HG02884 (cell line): ENCODE measurements at regions not wholly inside any gene's neighbourhood (a gene's known extent, or its start where the extent isn't known, plus 50 kb on each side); places are given as distances from the start of the nearest gene placed in this dataset.

ENCODE experiments used
- ATAC-seq: cut with Tn5 transposase; IDR thresholded peaks from one replicate; pipeline ENCODE4 v1.9.1; 2021; ENCODE audit warnings: mild to moderate bottlenecking, moderate library complexity; ENCODE audit not compliant: unreplicated experiment

DNA sequence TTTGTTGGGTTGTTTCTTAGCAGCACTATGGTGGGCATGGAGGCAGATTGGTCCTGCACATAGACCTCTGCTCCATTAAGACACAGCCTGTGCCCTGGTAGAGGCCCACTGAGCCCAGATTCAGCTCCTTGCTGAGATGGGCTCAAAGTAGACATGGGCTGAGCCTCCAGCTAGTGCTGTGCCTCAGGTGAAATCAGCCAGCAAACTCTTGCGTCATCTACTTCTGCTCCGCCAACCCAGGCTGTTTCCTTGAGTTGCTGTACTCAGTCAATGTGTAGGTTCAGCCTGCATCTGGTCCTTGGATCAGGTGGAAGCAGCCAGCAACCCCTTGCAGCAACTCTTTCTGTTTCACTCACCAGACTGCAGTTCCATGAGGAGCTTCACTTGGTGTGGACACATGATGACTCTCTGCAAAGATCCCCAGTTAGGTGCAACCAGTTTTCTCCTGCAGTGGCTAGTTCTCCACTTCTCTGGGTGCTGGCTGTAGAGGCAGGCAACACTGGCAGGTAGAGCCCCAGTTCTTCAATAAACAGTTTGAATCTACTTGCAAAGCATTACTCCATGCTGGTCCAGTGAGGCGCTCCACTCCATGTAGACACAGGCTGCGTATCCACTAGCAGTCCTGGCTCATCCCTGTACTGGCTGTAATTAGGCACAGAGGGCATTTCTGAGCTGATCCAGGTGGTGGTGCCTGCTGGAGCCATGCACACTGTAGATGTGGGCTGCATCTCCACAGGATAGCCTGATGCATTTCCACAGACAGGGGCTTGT lies 199.0 kb upstream of the MAMLD1 start:
- no peak for ATAC-seq

DNA sequence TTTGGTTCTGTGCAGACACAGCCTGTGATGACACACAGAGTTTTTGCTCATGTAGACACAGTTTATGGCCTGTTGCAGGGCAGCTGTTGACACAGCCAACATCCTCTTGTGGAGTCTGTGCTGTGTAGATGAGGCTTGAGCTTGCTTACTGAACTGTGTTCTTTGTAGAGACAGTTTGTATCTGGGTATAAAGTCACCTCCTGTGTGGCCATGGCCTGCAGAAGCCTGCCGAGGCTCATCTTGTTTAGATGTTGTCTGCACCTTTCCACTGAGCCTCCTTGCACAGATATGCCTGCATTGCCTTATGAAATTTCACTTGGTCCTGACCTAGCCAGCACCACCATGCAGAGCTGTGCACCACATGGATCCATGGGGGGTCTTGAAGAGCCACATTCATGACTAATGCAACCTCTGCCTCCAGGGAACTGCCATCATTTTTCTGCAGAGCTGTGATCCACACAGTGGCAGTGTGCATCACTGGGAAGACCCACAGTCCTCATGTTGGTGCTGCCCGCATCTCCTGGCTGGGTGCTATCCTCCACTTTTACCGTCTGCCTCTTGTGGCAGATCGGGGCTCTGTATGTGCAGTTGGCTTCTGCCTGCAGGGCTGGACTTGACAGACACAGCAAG lies 198.0 kb upstream of the MAMLD1 start:
- no peak for ATAC-seq

DNA sequence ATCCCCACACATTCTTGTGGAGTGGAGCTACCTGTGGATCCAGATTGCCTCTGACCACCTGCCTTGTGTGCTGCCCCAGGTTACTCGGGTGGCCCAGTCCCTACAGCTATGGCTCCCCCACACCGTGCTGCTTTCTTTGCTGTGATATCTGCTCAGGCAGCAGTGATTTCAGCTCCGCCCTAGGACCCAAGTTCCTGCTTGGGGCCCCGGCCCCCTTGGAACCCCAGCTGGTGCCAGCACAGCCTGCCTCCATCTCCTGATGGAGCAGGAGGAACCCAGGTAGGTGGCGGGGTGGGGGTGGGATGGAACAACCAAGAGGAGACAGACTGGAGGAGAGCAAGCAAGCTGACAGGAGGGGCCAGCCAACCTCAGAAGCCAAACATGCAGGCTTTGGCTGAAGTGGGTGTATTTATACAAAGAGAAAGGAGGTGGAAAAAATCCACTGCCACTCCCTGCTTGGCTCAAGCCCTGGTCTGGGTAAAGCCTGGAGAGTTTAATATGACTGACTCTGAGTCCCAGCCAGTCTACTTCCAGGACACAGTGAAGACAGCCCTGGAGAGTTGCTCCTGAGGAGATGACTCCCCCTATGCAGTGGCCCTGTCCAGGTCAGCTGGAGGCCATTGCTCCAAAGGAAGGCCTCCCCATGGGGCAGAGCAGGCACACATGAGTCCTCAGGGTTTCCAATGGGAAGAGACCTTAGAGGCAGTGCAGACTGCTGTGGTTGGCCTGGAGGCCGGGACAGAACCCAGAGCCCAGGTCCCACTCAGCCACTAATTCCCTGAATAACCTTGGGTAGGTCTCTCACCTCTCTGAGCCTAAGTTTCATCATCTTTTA lies 197.1 kb upstream of the MAMLD1 start:
- ATAC-seq, result no peak

DNA sequence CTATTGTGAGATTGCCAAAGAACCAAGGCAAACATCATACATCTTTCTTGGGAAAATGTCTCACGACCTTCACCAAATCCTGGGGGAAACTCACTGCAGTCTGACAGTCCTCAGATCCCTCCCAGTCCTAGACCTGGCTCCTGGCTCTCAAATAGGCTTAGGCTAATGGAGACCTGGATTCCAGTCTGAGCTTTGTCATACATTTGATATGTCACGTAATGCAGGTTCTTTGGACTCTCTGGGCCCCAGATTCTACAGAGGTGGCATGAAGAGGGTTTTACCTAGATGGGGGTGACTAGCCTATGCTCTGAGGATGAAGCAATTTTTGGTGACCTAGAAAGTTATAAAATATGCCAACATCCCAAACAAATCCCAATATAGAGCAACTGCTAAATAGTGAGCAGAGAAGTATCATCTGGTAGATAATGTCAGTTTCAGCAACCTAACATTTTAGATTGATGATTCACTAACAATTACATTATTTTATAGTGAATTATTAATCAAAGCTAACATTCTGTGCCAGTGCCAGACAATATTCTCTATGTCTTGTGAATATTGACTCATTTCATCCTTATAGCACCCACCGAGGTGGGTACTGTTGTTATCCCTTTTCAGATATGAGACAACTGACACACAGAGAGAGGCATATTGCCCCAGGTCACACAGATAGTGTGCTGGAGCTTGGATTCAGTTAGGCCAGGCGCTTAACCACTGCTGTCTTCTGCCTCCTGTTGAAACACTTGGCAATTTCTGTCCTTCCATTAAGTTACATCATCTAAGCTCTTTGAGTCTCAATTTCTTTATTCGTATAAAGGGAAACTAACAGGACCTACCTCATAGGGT lies 195.4 kb upstream of the MAMLD1 start:
- ATAC-seq, result no peak

DNA sequence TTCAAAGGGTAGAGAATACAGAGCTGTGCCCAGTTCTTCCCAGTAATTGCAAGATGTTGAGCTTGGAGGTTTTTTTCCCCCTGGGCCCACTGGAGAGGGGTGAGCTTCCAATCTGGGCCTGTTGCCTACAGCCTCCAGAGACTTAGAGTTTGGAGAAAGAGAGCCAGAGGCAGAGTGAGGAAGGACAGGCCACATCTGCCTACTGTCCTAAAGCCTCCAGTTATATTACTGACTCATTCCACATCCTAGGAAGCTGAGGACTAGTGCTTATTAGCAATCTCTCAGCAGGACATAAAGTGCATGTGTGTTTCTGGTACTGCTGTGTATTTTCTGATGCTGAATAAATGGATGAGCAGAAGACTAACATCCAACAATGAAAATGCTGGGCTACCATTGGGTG lies 181.0 kb upstream of the MAMLD1 start:
- no peak for ATAC-seq

DNA sequence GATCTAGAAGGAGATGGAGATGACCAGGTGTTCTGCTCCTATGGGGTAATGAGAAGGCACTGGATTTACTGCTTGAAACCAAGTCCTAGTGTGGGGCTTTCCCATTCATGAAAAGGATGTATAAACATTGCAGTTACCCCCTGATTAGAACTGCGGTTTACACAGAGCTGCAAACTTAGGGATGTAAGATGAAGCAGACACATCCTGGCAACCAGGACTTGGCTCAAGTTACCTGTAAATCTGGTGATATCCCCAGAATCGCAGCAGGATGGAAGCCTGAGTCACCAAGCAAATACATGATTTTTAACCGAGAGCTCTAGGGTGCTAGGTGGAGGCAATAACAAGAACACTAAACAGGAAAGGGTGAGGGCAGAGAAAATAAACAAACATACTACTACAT lies 178.6 kb upstream of the MAMLD1 start:
- ATAC-seq, result no peak

DNA sequence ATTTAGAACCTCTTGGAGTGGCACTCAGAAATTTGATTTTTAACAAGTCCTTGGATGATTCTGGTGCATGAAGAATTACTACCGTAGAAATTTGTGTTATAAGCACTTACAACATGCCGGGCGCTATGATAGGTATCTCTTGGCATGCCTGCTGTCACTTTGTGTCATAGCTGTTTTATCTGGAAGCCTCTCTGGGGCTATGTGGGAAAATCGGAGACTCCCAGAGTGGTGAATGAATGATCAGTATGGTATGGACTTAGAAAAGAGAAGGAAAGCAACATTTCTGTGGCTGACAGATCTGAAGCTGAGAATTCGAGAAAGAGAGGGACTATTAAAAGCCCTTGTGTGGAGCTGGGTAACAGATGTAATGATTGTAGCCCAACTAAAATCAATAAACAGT lies 177.4 kb upstream of the MAMLD1 start:
- no peak for ATAC-seq

DNA sequence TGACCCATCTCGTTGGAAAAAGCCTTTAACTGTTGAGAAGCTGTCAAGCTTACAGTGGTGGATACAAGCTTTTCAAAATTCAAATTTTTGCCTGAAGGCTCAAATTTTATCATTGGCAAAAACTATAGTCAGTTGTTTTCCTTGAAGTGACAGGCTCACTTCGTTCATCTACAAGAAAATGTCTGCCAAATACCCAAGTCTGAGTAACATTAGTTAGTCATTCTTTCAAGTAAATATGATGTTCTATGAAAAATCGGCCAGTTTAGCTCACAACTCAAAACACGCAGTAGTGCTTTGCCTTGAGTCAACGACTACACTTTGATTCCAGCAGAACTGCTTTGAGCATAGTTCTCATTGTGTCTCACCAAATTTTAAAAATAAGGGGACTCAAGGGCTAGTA lies 170.3 kb upstream of the MAMLD1 start:
- no peak for ATAC-seq

DNA sequence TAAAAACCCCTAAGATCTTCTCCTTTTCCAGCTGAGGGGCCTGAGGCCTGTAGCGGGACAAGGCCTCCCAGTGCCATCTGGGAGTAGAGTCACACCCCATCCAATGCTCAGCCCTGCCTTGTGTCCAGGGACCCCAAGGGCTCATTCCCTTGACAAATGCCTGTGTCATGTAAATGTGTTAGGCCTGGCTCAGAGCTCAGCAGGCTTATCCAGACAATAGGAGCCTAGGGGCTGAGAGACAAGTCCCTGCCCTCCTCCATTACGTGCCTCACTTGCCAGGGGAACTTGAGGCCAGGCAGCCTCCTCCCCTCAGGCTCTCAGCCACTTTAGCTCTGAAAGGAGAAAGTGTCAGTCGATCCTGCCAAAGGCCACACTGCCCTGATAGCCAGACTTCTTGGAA lies 166.8 kb upstream of the MAMLD1 start:
- no peak for ATAC-seq

DNA sequence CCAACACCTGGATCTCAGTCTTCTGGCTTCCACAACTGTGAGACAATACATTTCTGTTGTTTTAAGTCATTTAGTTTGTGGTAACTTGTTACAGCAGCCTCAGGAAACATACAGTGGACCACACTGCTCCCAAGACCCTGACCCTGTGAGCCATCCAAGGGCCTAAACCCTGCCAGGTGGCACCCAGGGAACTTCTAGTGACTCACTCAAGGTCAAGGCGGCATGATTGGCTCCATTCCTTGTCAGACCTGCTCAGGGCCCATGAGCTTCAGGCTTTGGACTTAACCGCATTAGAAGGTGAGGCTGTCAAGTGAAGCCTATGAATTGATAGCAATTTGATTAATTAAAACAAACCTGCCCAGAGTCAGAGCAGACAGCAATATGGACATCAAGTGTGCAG lies 165.7 kb upstream of the MAMLD1 start:
- ATAC-seq, result no peak

DNA sequence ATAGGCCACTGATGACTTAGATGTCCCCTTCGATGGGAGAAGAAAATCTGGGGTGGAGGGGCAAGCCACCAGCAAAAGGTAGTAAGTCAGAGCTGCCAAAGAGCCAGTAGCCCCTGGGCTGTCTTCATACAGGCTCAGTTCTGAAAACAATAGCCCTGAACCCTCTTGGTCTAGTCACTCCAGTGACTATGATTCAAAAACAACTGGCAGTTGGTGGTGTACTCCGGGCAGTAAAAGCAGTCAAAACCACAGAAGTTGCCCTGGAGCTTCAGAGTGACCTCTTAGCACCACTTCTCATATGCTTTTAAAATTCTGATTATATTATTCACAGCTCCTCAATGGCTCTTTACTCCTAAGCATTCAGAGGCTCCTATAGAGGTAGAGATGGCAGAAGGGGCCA lies 164.3 kb upstream of the MAMLD1 start:
- ATAC-seq, result no peak

DNA sequence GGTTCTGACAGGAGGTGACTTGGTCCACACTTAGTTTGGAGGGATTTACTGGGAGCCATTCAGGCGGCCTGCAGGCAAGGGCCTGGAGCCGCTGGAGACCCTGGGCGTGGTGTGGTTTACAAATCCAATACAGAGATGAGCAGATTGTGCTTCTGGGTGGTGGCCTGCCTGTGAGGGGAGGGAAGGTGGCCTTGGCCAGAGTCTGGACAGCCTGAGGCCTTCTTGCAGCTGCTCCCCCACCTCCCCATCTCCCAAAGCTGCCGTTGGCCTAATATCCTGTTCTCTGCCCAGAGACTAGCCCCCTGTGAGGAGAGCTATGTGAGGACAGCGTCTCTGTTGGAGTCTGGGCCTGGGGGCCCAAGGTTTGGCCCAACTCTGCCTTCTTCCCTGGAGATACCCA lies 163.9 kb upstream of the MAMLD1 start:
- ATAC-seq, result no peak

DNA sequence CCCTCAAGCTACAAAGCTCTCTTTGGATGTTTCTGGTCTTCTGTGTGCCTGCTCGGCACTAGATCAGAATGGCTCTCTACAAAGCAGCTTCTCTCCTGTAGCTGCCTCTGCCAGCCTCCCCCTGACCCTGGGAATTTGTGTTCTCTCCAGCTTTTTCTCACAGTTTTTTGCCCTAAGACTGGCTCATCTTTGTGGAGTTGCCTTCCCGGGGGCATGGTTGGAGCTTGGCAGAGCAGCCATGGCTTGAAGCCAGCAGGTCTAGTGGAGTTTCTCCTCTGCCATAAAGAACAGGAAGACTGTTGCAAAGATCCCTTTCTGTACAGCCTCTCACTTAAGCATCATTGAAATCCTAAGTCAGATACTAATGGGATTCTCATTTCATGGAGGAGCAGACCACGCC lies 163.3 kb upstream of the MAMLD1 start:
- ATAC-seq, result no peak

DNA sequence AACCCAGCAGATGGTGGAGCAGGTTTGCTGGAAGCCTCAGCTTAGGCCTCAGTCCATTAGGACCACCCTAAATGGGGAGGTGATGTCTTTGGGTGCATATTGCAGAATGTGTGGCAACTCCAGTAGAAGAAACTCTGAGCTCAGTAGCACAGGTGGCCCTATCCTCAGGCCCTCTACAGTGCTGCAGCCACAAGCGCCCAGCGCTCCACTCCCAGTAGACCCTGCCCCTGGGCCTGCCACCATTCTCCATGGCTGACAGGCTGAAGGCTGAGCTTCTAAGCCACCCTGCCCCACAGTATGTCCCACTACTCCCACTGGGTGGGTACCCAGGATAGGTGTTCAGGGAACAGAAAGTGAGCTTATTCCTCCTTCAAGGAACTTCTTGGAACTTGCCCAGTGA lies 162.8 kb upstream of the MAMLD1 start:
- ATAC-seq, result no peak

DNA sequence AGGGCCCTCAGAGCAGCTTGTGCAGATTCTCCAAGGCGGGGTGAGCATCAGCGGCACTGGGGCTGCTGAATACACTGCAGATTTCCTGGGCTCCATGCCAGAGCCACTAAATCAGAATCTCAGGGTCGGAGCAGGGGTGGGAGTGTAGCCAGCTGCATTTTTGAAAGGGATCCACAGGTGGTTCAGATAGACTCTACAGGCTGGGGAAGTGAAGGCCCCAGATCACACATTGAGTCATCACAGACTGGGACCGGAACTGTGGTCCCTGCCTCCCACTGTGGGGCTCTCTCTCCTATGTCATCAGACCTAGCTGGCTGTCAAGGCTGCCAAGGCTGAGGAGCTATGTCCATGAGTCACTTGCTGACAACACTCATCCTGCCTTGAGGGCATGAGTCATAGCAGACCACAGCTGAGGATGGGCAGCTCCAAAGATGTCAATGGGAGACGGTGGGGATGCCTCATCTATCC lies 162.3 kb upstream of the MAMLD1 start:
- peak; percentile 97 for ATAC-seq

DNA sequence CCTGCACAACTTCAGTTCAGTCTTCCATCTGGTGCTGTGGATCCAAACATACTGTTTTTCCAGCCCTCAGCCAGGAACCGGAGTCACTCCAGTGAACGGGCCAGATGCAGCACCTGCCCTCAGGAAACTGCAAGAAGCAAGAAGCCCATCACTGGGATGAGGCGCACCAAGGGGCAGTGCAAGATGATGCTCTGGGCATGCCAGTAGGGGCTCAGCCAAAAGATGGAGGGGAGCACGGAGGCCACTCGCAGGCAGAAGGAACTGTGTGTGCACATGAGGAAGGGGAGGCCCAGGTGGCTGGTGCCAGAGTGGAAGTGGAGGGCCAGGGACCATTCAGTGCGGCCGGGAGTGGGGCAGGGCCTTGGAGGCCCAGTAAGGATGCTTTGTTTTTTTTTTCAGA lies 161.7 kb upstream of the MAMLD1 start:
- no peak for ATAC-seq

DNA sequence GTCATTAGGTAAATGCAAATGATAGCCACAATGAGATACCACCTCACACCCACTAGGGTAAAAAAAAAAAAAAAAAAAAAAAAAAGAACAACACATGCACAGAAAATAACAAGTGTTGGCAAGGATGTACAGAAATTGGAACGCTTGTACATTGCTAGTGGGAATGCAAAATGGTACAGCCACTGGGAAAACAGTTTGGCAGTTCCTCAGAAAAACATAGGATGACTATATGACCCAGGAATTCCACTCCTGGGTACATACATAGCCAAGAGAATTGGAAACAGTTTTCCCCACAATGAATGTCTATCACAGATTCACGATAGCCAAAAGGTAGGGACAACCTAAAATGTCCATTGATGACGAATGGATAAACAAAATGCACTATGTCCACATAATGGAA lies 161.3 kb upstream of the MAMLD1 start:
- no peak for ATAC-seq

DNA sequence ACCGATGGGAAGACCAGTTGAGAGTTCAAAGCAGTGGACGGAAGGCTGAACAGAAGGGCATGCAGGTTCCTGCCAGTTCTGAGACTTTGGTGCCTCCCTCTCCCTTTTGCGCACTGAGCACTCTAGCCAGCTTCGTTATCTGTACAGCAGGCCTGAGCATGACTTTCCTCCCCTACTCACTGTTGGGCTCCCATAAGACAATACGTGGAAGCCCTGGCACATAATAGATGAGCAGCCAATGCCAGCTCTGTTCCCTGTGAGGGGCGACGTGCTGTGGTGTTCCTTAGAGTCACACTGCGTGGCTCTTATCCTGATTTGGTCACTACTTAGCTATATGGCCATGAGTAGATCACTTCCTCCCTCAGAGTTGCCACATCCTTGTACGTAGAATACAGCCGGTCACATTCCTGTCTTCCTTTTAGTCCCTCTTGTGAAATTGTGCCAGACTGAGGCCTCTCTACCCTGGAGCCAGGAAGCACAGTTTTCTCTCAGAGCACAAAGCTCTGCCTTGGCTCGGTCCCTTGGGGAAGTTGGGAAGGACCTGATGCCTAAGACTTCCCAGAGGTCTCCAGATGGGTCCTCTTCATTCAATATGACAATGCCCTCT lies 160.4 kb upstream of the MAMLD1 start:
- no peak for ATAC-seq

DNA sequence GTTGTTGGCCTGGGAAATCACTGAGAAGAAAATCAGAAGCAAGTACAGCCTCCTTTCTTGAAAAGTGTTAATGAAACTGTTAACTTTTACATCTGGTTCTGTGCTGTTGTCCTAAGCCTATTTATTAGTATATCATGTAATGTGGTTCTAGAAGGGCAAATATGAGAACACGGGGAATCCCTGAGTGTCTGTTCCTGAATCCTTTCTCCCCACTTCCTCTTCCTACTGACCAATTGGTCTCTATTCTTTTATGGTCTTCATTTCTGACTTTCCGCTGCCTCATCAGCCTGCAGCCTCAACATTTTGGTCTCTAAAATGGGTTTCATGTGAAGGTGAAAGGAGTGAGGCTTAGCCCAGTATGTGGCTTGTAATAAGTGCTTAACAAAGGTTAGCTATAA lies 159.9 kb upstream of the MAMLD1 start:
- ATAC-seq, result no peak

DNA sequence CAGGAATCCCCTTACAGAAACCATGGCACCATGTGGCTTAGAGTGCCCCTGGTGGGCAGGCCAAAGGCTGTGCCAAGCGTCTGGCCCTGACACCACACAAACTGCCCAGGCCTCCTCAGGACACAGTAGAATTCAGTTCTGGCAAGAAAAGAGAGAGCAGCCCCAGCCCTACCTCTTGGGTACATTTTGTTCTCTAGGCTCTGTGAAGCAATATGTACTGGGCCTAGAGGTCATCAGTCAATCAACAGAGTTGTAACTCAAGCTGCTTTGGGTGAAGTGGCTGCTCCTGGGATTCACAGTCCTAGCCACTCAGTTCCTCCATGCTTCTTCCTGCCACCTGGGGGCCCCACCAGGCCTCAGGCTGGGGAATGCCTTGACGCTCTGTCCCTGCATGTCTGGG lies 158.1 kb upstream of the MAMLD1 start:
- ATAC-seq, result no peak

DNA sequence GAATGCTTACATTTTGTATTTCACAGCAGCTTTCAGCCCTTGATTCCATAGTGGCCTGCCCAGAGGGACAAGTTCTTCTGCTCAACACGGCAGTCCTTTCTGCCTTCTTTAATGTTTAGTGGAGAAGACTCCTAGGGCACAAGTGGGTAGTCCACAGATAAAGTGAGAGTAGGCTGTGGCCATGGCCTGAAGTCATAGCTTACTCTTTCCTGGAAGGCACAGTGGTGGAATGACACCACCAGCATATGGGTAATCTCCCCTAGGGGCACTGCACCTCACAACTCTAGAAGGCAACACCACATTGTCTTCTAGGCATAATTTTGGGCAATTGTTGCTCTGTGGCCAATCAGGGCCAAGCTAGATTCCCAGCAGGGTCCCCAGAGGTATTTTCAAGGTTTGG lies 155.4 kb upstream of the MAMLD1 start:
- ATAC-seq, result no peak
